ENCODE measurements at regions not wholly inside any gene's neighbourhood (a gene's known extent, or its start where the extent isn't known, plus 50 kb on each side); places are given as distances from the start of the nearest gene placed in this dataset.

DNA sequence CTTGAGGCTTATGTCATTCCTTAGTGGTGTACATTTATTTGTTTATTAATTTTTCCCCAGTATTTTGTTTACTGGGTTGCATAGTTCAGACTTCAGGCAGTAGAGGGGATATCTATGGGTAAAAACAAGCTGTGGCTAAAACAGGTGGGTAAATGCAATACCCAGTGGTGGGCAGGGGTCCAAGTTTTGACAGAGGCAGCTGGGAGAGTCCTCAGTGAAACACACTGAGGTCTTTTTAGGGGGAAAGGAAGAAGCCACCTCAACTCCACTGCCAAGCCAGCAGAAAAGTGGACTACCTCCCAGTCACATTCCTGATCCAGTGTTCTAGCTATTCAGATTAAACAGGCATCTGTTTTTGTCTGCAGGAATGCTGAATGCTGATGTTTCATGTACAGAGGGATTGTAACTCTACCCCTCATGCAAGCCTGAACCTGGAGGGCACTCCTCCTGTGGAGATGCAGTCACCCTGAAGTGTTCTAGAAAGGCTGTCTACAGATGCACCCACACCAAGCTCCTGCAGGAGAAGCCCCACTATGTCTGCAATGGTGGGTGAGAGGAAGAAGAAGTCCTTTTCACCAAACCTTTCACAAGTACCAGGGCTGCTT is 757.8 kb downstream of the INHBA start:
- no peak for DNase-seq
- no peak for TF ChIP-seq POLR2A (IDR thresholded peaks at IDR 0.05)
- TF ChIP-seq, protein P1, sequence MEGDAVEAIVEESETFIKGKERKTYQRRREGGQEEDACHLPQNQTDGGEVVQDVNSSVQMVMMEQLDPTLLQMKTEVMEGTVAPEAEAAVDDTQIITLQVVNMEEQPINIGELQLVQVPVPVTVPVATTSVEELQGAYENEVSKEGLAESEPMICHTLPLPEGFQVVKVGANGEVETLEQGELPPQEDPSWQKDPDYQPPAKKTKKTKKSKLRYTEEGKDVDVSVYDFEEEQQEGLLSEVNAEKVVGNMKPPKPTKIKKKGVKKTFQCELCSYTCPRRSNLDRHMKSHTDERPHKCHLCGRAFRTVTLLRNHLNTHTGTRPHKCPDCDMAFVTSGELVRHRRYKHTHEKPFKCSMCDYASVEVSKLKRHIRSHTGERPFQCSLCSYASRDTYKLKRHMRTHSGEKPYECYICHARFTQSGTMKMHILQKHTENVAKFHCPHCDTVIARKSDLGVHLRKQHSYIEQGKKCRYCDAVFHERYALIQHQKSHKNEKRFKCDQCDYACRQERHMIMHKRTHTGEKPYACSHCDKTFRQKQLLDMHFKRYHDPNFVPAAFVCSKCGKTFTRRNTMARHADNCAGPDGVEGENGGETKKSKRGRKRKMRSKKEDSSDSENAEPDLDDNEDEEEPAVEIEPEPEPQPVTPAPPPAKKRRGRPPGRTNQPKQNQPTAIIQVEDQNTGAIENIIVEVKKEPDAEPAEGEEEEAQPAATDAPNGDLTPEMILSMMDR (IDR thresholded peaks at IDR 0.05), result no peak
- no peaks in the 10 kb centered on the region for H3K4me1 ChIP-seq
- intact Hi-C loops (cut with DNase I), result no loop called here
- H3K4me3 ChIP-seq, result no peak overlapping the region
- H3K9me3 ChIP-seq, result peaks cover 0 to 31% (median 8%) of the 10 kb centered on the region in 3 donors
- no peak overlapping the region for H3K27ac ChIP-seq
- H3K36me3 ChIP-seq, result no peaks in the 10 kb centered on the region
- H3K27me3 ChIP-seq, result no peaks in the 10 kb centered on the region

DNA sequence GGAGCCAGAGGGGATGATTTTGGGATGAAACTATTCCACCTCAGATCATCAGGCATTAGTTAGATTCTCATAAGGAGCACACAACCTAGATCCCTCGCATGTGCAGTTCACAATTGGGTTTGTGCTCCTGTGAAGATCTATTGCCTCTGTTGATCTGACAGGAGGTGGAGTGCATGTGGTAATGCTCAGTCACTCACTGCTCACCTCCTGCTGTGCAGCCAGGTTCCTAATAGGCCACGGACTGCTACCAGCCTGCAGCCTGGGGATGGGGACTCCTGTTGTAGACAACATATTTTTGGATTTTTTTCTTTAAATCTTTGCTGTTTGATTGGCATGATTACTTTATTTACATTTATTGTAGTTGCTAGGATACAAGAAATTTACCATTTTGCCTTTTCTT is 765.0 kb downstream of the INHBA start:
- Histone ChIP-seq H3K4me3 (no peak overlapping the region), H3K4me1 (no peaks in the 10 kb centered on the region), H3K27ac (no peak overlapping the region), H3K9me3 (no peaks in the 10 kb centered on the region), H3K27me3 (no peaks in the 10 kb centered on the region), H3K36me3 (no peaks in the 10 kb centered on the region)
- 77 to 86% methylated on average over 2 of the region's 2 CpGs for WGBS, 2 donors
- TF ChIP-seq, protein P1 (IDR thresholded peaks at IDR 0.05), result no peak
- TF ChIP-seq POLR2A (IDR thresholded peaks at IDR 0.05), result no peak
- DNase-seq, result no peak
- intact Hi-C loops (cut with DNase I), result no loop called here

DNA sequence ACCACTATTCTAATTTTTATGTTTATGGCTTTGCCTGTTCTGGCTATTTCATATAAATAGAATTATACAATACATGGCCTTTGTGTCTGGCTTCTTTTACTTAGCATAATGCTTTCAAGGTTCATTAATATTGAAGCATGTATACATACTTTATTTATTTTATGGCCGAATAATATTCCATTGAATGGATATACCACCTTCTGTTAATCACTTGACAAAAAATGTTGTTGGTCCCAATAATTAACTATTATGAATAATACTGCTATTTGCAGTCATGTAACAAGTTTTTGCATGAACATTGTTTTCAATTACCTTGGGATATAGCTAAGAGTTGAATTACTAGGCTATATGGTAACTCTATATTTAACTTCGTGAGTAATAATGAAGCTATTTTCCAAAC is 767.5 kb downstream of the INHBA start:
- Histone ChIP-seq H3K4me3 (no peak overlapping the region), H3K36me3 (no peaks in the 10 kb centered on the region), H3K4me1 (no peaks in the 10 kb centered on the region), H3K9me3 (no peaks in the 10 kb centered on the region), H3K27ac (no peak overlapping the region), H3K27me3 (no peaks in the 10 kb centered on the region)
- DNase-seq, result no peak
- intact Hi-C loops (cut with DNase I), result no loop called here
- 89 to 99% methylated on average over 2 of the region's 2 CpGs for WGBS, 2 donors
- TF ChIP-seq, protein P1 (IDR thresholded peaks at IDR 0.05), result no peak
- no peak for TF ChIP-seq POLR2A (IDR thresholded peaks at IDR 0.05)

DNA sequence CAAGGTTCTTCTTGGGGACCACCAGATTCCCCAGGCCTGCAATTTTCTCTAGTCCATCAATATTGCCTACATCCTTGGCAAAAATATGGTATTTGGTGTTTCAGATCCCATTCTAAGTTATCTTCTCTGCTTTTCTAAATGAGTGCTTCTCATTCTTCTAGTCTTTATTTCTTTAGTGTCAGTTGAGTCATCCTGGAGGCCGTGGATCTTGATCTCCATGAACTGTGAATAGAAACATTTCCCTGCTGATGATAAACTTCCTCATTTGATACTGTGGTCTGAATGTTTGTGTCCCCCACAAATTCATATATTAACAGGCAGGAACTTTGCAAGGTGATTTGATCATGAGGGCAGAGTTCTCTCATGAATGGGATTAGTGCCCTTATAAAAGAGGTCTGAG is 779.3 kb downstream of the INHBA start:
- TF ChIP-seq, protein P1 (IDR thresholded peaks at IDR 0.05), result no peak
- no peak for TF ChIP-seq POLR2A (IDR thresholded peaks at IDR 0.05)
- Histone ChIP-seq H3K27me3 (peaks cover 0 to 8% (median 0%) of the 10 kb centered on the region in 4 donors), H3K4me3 (no peak overlapping the region), H3K4me1 (peaks cover 0 to 14% (median 0%) of the 10 kb centered on the region in 3 donors), H3K27ac (no peak overlapping the region), H3K9me3 (no peaks in the 10 kb centered on the region), H3K36me3 (no peaks in the 10 kb centered on the region)
- no peak for DNase-seq
- WGBS, 2 donors, result 18 to 20% methylated on average over 1 of the region's 1 CpG
- intact Hi-C loops (cut with DNase I), result no loop called here

DNA sequence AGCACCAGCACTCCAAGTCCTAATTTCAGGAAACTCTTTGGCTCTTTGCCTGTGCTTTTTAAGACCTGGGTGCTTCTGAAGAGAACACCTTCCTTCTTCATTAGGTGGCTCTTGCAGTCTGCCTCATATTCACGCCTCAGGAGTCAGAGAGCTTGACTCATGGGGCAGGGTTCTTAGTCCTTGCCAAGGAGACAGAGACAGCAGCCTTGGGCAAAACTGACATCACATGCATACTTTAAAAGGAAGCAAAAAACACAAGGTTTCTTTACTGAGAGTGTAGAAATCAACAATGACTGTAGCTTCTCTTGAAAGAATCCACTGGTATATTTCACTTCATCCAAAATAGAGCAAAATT is 780.6 kb downstream of the INHBA start:
- peaks cover 0 to 14% (median 0%) of the 10 kb centered on the region in 3 donors for H3K4me1 ChIP-seq
- intact Hi-C loops (cut with DNase I), result no loop called here
- no CpG with 5 or more reads among the region's 1 CpG for WGBS, 2 donors
- no peaks in the 10 kb centered on the region for H3K9me3 ChIP-seq
- H3K36me3 ChIP-seq, result no peaks in the 10 kb centered on the region
- H3K27me3 ChIP-seq, result peaks cover 0 to 8% (median 0%) of the 10 kb centered on the region in 4 donors
- no peak overlapping the region for H3K4me3 ChIP-seq
- H3K27ac ChIP-seq, result no peak overlapping the region
- TF ChIP-seq, protein P1 (IDR thresholded peaks at IDR 0.05), result no peak
- no peak for TF ChIP-seq POLR2A (IDR thresholded peaks at IDR 0.05)
- DNase-seq, result no peak
